Neural cell (in vitro differentiated cells): ENCODE measurements at regions not wholly inside any gene's neighbourhood (a gene's known extent, or its start where the extent isn't known, plus 50 kb on each side); places are given as distances from the start of the nearest gene placed in this dataset.

Experiments used
- CTCF ChIP-seq: fragments of 450-650 bp; IDR thresholded peaks from 2 replicates; pipeline ENCODE4 v1.5.1; 2014; ENCODE audit warnings: antibody characterized with exemption, mild to moderate bottlenecking, moderate library complexity; ENCODE audit not compliant: poor library complexity, severe bottlenecking
- EP300 ChIP-seq: fragments of 450-650 bp; conservative IDR thresholded peaks from 2 replicates; pipeline ENCODE4 v1.6.1; 2014; ENCODE audit warnings: antibody characterized with exemption, mild to moderate bottlenecking, moderate library complexity; ENCODE audit not compliant: poor library complexity, severe bottlenecking
- MXI1 ChIP-seq: fragments of 450-650 bp; conservative IDR thresholded peaks from 2 replicates; pipeline ENCODE4 v1.6.1; 2014; ENCODE audit warnings: antibody characterized with exemption, mild to moderate bottlenecking; ENCODE audit not compliant: poor library complexity, severe bottlenecking
- POLR2AphosphoS5 ChIP-seq: IDR thresholded peaks from 2 replicates; pipeline ENCODE4 v1.6.1; 2012
- TAF1 ChIP-seq: IDR thresholded peaks from 2 replicates; pipeline ENCODE4 v1.6.1; 2012; ENCODE audit warnings: low read depth

DNA sequence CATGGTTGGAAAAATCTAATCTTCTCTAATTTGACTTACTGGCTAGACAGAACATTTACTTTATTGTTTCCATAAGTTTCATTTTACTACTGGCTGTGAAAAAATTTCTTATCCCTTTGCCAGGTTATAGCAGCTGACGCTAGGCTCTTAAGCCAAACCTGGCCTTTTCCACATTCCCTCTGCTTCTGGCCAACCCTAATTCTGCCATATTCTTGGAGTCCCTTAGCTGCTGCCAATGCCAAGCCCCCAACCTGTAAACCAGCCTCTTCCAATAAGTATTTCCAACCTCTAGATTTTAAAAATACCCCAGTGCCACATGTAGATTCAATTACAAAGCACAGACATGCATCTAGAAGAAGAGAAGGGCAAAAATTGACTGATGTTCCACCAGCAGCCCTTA lies 452.3 kb upstream of the MEX3C start:
- TF ChIP-seq CTCF = no peak
- no peak for TF ChIP-seq POLR2AphosphoS5
- TF ChIP-seq MXI1 = no peak
- no peak for TF ChIP-seq EP300
- TF ChIP-seq TAF1 = no peak
